ENCODE measurements at regions not wholly inside any gene's neighbourhood (a gene's known extent, or its start where the extent isn't known, plus 50 kb on each side); places are given as distances from the start of the nearest gene placed in this dataset.

DNA sequence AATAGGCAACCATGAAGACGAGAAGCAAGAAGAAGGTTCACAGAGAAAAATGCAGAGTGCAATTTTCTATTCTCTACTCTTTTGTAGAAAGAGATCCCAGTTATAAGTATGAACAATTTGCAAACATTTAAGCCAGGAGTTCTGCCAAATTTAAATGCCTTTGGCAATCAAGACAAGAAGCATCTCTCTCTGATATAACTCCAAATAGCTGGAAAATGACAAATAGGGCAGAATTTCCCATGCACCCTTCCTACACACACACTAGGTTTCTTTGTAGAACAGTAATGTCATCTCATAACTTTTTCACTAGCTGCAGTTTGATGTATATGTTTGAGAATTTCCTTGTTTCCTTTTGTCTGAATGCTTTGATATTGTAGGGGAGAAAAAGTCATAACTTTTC is 333.5 kb upstream of the AZI2 start:
- Histone ChIP-seq H3K4me3 (no peak overlapping the region), H3K27me3 (replicated peaks; ENCODE audit: insufficient read depth) (no peaks in the 10 kb centered on the region), H3K36me3 (no peaks in the 10 kb centered on the region), H3K9me3 (no peaks in the 10 kb centered on the region), H3K27ac (no peak overlapping the region), H3K4me1 (replicated peaks) (no peaks in the 10 kb centered on the region)
- intact Hi-C loops (cut with DNase I), result no loop called here
- TF ChIP-seq POLR2AphosphoS5 (IDR thresholded peaks at IDR 0.05) (no peak), POLR2A (IDR thresholded peaks at IDR 0.05) (no peak), CTCF (IDR thresholded peaks at IDR 0.05) (no peak)
- 38% methylated on average over 1 of the region's 1 CpG for WGBS
- DNase-seq (ENCODE audit: low spot score), result no peak

DNA sequence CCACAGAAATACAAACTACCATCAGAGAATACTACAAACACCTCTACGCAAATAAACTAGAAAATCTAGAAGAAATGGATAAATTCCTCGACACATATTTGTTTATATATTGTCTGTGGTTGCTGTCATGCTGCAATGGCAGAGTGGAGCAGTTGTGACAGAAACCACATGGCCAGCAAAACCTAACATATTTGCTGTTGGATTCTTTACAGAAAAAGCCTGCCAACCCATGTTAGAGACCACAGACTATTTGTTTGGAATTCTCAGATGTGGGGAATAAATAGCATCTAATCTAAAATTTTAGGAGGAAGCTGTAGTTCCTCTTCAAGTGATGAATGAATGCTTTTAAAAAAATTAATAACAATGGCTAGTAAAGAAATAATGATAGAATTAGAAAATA is 341.6 kb upstream of the AZI2 start:
- H3K27me3 ChIP-seq (replicated peaks; ENCODE audit: insufficient read depth), result no peaks in the 10 kb centered on the region
- no peaks in the 10 kb centered on the region for H3K36me3 ChIP-seq
- H3K4me1 ChIP-seq (replicated peaks), result no peaks in the 10 kb centered on the region
- H3K9me3 ChIP-seq, result no peaks in the 10 kb centered on the region
- DNase-seq (ENCODE audit: low spot score), result no peak
- intact Hi-C loops (cut with DNase I), result no loop called here
- WGBS, result 93% methylated on average over 2 of the region's 2 CpGs
- TF ChIP-seq POLR2AphosphoS5 (IDR thresholded peaks at IDR 0.05), result no peak
- TF ChIP-seq POLR2A (IDR thresholded peaks at IDR 0.05), result no peak
- no peak for TF ChIP-seq CTCF (IDR thresholded peaks at IDR 0.05)
- H3K27ac ChIP-seq, result no peak overlapping the region
- no peak overlapping the region for H3K4me3 ChIP-seq

- Histone ChIP-seq H3K4me1 (replicated peaks) (no peaks in the 10 kb centered on the region), H3K9me3 (no peaks in the 10 kb centered on the region), H3K27ac (no peak overlapping the region), H3K4me3 (no peak overlapping the region), H3K27me3 (replicated peaks; ENCODE audit: insufficient read depth) (no peaks in the 10 kb centered on the region), H3K36me3 (no peaks in the 10 kb centered on the region)
- intact Hi-C loops (cut with DNase I), result no loop called here
- DNase-seq (ENCODE audit: low spot score), result no peak
- 83% methylated on average over 2 of the region's 2 CpGs for WGBS
- TF ChIP-seq POLR2AphosphoS5 (IDR thresholded peaks at IDR 0.05) (no peak), CTCF (IDR thresholded peaks at IDR 0.05) (no peak)
Measured at GRCh38 chr3:28698706-28699105, 350.1 kb upstream of the AZI2 start.

DNA sequence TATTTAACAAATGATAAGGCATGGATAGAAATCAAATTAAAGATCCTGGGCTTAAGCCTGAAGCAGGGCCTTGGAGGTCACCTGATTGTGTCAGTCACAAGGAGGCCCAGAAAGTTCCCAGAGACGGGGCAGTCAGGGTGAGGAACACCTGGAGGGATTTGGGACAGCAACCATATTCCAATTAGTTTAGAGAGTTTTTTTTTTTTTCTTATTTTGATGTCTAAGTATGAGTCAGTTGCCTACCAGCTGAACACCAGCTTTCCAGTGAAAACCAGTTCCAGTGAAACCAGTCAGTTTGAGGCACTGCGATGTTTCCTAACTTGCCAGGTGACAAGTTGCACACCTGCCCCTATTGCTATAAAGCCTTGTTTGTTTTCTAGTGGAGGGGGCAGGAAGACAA is 350.7 kb upstream of the AZI2 start:
- WGBS, result 57% methylated on average over 2 of the region's 2 CpGs
- intact Hi-C loops (cut with DNase I), result no loop called here
- H3K27ac ChIP-seq, result no peak overlapping the region
- H3K36me3 ChIP-seq, result no peaks in the 10 kb centered on the region
- H3K27me3 ChIP-seq (replicated peaks; ENCODE audit: insufficient read depth), result no peaks in the 10 kb centered on the region
- H3K9me3 ChIP-seq, result no peaks in the 10 kb centered on the region
- no peak for DNase-seq (ENCODE audit: low spot score)
- H3K4me3 ChIP-seq, result no peak overlapping the region
- no peak for TF ChIP-seq CTCF (IDR thresholded peaks at IDR 0.05)
- TF ChIP-seq POLR2A (IDR thresholded peaks at IDR 0.05), result no peak
- no peaks in the 10 kb centered on the region for H3K4me1 ChIP-seq (replicated peaks)

DNA sequence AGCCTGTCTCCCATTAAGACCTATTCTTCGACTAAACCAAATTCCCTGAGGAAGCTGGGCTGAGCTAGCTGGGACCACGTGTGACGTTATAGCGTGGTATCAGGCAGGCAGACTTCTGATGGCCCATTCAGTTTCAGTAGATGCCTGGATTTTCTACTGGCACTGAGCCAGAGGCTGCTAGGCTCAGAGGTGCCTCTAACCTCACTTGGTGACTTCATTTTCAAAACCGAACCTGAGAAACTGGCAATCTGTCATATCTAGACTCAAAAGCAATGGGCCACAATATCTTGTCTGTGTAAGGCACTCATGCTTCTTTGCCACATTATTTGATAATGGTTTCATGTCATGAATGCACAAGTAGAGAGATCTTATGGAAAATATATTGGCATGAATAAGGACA is 352.1 kb upstream of the AZI2 start:
- 73% methylated on average over 5 of the region's 5 CpGs for WGBS
- no peak for TF ChIP-seq CTCF (IDR thresholded peaks at IDR 0.05)
- TF ChIP-seq POLR2AphosphoS5 (IDR thresholded peaks at IDR 0.05), result no peak
- TF ChIP-seq POLR2A (IDR thresholded peaks at IDR 0.05), result no peak
- no peak for DNase-seq (ENCODE audit: low spot score)

More for the DNA sequence above, 352.1 kb upstream of the AZI2 start:
- intact Hi-C loops (cut with DNase I), result no loop called here
- H3K27me3 ChIP-seq (replicated peaks; ENCODE audit: insufficient read depth), result no peaks in the 10 kb centered on the region
- H3K36me3 ChIP-seq, result no peaks in the 10 kb centered on the region
- no peak overlapping the region for H3K27ac ChIP-seq
- H3K4me3 ChIP-seq, result no peak overlapping the region
- H3K4me1 ChIP-seq (replicated peaks), result no peaks in the 10 kb centered on the region
- H3K9me3 ChIP-seq, result no peaks in the 10 kb centered on the region
